GM21737 (cell line): ENCODE measurements at regions not wholly inside any gene's neighbourhood (a gene's known extent, or its start where the extent isn't known, plus 50 kb on each side); places are given as distances from the start of the nearest gene placed in this dataset.
"Not testable (repeated sequence)": the region's sequence is repeated elsewhere in the genome, so short reads cannot be mapped to it uniquely, and the experiment has no call there.

Experiments used
- ATAC-seq: cut with Tn5 transposase; IDR thresholded peaks from one replicate; pipeline ENCODE4 v1.9.1; 2021; ENCODE audit warnings: mild to moderate bottlenecking, moderate library complexity; ENCODE audit not compliant: unreplicated experiment

GRCh38 chr6:101108286-101108685 is 227.2 kb upstream of the ASCC3 start:
- ATAC-seq, result no peak

DNA sequence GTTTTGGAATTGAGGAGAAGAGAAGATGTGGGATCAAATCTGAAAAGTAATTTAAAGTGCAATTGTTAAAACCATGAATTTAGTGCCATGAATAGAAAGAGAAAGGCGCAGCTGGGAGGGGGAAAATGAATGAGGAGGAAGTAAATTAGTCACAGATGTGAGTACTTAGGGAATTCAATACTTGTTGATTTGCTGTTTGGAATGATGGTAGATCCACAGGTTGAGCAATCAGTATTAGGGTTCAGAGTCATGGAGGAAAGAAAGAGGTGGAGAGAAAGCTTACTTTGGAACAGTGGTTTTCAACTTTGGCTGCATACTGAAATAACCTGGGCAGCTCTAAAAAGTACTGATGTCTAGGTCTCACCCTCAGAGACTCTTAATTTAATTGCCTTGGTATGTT is 229.7 kb upstream of the ASCC3 start:
- ATAC-seq, result no peak

- no peak for ATAC-seq
Measured at GRCh38 chr6:101113468-101114260, 232.5 kb upstream of the ASCC3 start.

GRCh38 chr6:101114703-101115102 is 233.6 kb upstream of the ASCC3 start:
- no peak for ATAC-seq

GRCh38 chr6:101116337-101116736 is 235.2 kb upstream of the ASCC3 start:
- no peak for ATAC-seq

DNA sequence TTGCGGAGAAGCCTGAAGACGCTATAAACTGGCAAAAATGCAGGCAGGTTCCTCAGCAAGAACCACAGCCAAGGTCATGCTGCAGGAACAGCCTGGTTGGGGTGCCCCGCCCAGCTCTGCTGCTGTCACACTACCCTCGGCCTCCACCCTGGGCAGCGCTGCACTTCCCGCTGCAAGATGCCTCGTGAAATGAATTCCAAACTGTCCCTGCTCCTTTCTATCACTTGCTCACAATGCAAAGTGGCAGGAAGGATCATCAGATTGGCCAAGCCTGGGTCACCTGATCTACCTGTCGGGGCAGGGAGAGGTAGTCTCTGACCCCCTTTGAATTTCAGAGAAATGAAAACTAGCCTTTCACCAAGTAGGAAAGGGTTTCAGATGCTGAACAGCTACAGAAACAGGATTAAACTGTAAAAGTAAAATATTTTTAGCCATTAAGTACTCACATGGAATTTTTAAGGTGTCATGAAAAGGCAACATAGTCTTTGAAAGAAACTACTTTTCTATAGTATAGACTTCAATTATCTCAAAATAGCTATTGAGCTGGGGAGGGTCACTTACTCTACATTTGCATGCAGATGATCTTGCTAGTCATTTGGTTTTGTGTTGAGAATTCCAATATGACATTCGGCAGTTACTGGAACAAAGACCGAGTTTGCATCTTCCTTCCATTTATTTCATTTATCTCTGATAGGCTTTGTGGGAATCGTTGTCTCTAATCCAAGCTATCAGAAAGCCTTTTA is 236.4 kb upstream of the ASCC3 start:
- no peak for ATAC-seq

DNA sequence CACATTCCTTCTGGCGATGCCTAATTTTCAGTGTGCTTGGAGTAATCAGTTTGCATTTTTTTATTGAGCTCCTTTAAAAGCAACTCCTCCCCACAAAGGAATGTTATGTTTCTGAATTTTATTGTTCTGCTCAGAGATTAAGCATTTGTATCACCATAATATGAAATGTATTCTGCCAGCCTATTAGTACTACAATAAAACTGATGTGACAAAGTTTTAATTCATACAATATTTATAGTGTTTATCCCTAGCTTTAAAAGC is 236.9 kb upstream of the ASCC3 start:
- ATAC-seq, result no peak

GRCh38 chr6:101120747-101121146 is 239.6 kb upstream of the ASCC3 start:
- ATAC-seq, result no peak

- no peak for ATAC-seq
Measured at GRCh38 chr6:101125380-101125971, 244.3 kb upstream of the ASCC3 start.

DNA sequence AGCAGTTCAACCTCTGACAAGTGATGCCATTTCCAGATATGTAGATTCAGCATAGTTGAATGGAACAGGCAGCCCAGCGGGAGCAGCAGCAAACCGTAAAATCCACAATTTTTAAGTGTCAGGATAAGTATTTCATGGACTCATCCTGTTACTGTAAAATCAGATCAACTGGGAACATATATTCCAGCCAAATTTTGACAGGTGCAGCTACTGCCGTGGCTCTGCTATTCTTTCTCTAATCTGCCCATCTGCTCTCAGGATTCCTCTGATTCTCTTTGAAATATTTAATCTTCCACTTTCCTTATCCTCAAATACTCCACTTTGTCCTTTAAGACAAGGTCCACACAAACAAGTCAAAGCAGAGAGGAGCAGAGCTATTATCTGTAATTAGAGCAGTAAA is 245.4 kb upstream of the ASCC3 start:
- ATAC-seq, result no peak

DNA sequence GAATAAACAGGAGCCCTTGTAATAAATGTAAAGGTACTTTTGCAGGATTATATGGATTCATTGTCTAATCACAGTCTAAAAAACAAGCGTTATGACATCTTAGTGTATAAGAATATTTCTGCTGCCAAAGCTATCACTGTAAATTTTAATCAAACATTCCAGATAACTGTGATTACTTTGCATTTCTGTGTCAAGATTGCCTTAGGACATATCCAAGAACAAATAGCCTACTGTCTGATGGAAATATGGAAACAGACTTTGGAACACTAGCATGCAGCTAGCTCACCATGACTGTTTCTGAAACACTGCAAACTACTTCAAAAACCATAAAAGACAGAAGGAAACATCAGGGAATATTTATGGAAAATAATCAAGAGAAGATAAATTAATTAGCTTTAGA is 248.7 kb upstream of the ASCC3 start:
- no peak for ATAC-seq

DNA sequence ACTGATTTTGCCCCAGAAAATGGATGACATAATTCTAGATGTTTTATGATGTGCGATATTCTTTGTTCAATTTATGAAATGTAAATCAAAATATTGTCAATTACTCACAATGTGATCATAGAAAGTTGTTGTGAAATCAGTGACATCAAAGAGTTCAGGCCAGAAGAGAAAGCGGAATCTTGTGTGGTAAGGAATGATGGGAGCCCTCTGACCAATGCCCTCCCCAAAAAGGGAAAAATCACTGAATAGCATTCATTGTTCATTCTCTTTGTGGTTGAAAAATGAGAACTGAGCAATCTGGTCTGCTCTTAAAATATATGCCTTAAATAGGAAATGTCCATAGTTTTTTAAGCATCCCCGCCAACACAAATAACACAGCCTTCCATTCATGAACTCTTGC is 247.1 kb upstream of the GRIK2 start:
- ATAC-seq, result no peak

DNA sequence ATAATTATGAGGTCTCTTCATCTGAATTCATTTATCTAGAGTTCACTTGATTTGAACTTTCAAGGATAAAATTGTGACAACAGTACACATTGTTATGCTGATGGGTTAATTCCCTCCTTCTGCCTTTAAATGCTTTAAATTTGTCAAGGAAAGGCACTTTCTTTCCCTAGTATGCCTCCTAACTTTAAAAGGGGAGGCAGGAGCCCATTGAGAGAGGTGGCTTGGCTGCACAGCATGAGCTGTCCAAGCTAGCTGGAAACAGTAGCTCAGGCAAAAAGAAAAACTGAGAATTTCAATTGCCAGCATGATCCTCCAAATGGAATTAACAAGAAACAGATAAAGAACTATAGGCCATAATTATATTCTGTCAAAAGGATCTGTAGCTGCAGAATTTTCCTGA is 243.3 kb upstream of the GRIK2 start:
- ATAC-seq, result no peak

GRCh38 chr6:101157638-101158037 is 235.9 kb upstream of the GRIK2 start:
- ATAC-seq, result not testable (repeated sequence)

GRCh38 chr6:101163611-101164010 is 229.9 kb upstream of the GRIK2 start:
- no peak for ATAC-seq

DNA sequence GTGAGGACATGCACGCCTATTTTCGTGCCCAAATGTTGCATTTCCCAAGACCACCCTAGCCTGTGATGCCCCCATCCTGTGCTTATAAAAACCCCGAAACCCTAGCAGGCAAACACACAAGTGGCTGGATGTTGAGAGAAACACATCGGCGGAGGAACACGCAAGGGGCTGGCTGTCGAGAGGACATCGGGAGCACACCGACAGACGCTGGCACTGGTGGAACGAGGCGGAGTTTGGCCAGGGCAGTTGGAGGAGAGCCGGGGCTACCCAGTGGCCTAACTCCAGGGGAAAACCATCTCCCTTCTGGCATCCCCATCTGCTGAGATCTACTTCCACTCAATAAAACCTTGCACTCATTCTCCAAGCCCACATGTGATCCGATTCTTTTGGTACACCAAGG is 225.9 kb upstream of the GRIK2 start:
- no peak for ATAC-seq

- not testable (repeated sequence) for ATAC-seq
Measured at GRCh38 chr6:101171049-101171448, 222.5 kb upstream of the GRIK2 start.

DNA sequence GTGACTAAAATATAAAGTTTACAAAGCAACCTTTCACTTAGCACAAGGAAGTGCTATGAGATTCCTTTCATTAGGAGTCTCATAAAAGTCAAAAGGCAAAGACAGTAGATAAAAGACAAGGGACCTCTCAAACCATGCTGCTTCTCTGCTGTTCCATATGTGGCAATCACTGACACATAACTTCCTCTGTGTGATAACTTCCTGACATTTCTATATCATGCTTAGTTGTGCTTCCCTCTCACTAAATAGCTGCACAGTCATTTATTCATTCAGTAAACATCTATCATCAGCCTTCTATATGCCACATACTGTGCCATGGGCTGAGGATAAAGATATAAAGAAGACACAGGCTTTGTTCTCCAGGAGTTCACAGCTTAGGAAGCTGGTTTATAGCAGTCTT is 214.8 kb upstream of the GRIK2 start:
- no peak for ATAC-seq

DNA sequence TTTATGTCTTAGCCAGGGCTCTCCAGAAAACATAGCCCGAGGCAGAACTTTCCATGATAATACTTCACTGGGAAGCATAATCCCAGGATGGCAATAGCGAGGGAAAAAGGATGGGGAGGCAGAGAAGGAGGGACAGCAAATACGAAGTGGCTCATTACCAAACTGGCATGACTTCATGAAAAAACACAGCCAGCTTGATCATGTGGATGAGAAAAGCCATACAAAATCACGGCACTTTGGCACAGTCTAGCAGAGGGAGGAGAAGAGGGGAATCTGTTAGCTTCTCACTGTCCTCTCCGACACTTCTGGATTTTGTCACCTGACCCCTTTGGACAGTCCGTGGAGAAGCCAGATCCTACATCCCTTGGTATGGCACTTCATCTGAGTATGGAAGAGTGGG is 212.5 kb upstream of the GRIK2 start:
- ATAC-seq, result no peak

DNA sequence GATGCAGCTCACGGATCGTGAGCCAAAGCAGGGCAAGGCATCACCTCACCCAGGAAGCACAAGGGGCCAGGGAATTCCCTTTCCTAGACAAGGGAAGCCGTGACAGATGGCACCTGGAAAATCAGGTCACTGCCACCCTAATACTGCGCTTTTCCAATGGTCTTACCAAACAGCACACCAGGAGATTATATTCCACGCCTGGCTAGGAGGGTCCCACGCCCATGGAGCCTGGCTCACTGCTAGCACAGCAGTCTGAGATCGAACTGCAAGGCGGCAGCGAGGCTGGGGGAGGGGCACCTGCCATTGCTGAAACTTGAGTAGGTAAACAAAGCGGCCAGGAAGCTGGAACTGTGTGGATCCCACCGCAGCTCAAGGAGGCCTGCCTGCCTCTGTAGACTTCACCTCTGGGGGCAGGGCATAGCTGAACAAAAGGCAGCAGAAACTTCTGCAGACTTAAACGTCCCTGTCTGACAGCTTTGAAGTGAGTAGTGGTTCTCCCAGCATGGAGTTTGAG is 205.2 kb upstream of the GRIK2 start:
- not testable (repeated sequence) for ATAC-seq

DNA sequence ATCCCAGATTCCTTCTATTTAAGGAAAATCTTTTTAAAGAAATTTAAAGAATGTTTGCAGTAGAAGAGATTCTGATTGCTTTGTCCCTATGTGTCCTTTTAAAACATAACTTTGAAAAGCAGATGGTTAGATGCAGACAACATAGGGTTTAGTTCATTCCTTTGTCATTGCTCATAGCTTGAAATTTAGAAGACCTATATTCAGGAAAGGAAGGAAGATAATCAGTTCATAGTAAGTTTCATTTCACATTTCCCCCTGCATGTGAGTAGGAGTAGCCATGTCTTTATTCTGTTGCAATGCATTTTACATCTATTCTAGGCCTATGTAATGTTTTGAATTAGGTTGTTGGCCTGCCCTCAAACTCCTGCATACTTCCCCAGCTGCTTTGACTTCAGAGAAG is 197.9 kb upstream of the GRIK2 start:
- ATAC-seq, result no peak

GRCh38 chr6:101199441-101199840 is 194.1 kb upstream of the GRIK2 start:
- no peak for ATAC-seq
